T-helper 1 cell treated with Interleukin-12 subunit alpha and Interleukin-12 subunit beta and Interleukin-4 antibody, amounts not matched to agents 30 μg/mL and 1 μg/mL, for 36 hours (primary cell): ENCODE measurements at regions not wholly inside any gene's neighbourhood (a gene's known extent, or its start where the extent isn't known, plus 50 kb on each side); places are given as distances from the start of the nearest gene placed in this dataset.

Experiments
- H3K27ac Mint-ChIP-seq: one replicate; pipeline ENCODE4 v1.8.0; 2021; ENCODE audit warnings: mild to moderate bottlenecking, mixed read lengths
- H3K27me3 Mint-ChIP-seq: one replicate; pipeline ENCODE4 v1.8.0; 2021; ENCODE audit warnings: low read depth, mixed read lengths
- H3K36me3 Mint-ChIP-seq: one replicate; pipeline ENCODE4 v1.8.0; 2021; ENCODE audit warnings: low read depth, mixed read lengths
- H3K4me1 Mint-ChIP-seq: one replicate; pipeline ENCODE4 v1.8.0; 2021; ENCODE audit warnings: low read depth, mixed read lengths
- H3K4me3 Mint-ChIP-seq: one replicate; pipeline ENCODE4 v1.8.0; 2021; ENCODE audit warnings: mild to moderate bottlenecking, moderate library complexity, mixed read lengths
- H3K9me3 Mint-ChIP-seq: one replicate; pipeline ENCODE4 v1.8.0; 2021; ENCODE audit warnings: mixed read lengths

GRCh38 chr20:52242237-52243230, 51.0 kb upstream of the ZFP64 start:
- peaks cover 3% of the 10 kb centered on the region for H3K27me3 Mint-ChIP-seq
- H3K9me3 Mint-ChIP-seq: no peaks in the 10 kb centered on the region
- no peak overlapping the region for H3K27ac Mint-ChIP-seq
- no peaks in the 10 kb centered on the region for H3K36me3 Mint-ChIP-seq
- H3K4me3 Mint-ChIP-seq: no peak overlapping the region
- H3K4me1 Mint-ChIP-seq: no peaks in the 10 kb centered on the region
